ENCODE measurements at regions not wholly inside any gene's neighbourhood (a gene's known extent, or its start where the extent isn't known, plus 50 kb on each side); places are given as distances from the start of the nearest gene placed in this dataset.

DNA sequence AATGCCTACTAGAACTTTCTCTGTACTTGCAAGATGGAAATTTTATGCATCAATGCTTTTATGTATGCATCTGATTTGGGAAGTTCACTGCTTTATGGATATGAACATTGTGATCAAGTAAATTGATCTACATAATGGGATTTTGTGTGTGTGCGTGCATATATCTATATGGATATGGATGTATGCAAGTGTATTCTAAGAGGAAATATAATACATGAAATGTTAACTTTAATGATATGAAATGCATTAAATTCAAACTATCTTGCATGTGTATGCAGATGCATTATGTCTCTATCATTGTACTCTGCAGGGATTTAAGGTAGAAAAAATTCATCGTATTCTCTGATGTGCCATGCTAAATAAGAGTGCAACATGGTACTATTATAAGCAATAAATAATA lies 1855.4 kb upstream of the PIK3C3 start:
- TF ChIP-seq, protein P1, sequence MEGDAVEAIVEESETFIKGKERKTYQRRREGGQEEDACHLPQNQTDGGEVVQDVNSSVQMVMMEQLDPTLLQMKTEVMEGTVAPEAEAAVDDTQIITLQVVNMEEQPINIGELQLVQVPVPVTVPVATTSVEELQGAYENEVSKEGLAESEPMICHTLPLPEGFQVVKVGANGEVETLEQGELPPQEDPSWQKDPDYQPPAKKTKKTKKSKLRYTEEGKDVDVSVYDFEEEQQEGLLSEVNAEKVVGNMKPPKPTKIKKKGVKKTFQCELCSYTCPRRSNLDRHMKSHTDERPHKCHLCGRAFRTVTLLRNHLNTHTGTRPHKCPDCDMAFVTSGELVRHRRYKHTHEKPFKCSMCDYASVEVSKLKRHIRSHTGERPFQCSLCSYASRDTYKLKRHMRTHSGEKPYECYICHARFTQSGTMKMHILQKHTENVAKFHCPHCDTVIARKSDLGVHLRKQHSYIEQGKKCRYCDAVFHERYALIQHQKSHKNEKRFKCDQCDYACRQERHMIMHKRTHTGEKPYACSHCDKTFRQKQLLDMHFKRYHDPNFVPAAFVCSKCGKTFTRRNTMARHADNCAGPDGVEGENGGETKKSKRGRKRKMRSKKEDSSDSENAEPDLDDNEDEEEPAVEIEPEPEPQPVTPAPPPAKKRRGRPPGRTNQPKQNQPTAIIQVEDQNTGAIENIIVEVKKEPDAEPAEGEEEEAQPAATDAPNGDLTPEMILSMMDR (IDR thresholded peaks at IDR 0.05), result no peak
- TF ChIP-seq POLR2AphosphoS5 (IDR thresholded peaks at IDR 0.05) (no peak), POLR2A (IDR thresholded peaks at IDR 0.05) (no peak), EP300 (IDR thresholded peaks at IDR 0.05; ENCODE audit: low read depth) (no peak)
